ENCODE measurements at regions not wholly inside any gene's neighbourhood (a gene's known extent, or its start where the extent isn't known, plus 50 kb on each side); places are given as distances from the start of the nearest gene placed in this dataset.

GRCh38 chr3:187610981-187611511 lies 59.1 kb downstream of the SST start:
- TF ChIP-seq CTCF (IDR thresholded peaks at IDR 0.05) (no peak), EP300 (IDR thresholded peaks at IDR 0.05) (no peak)

Data from suprapubic skin (tissue), 3 donors.